ENCODE measurements at regions not wholly inside any gene's neighbourhood (a gene's known extent, or its start where the extent isn't known, plus 50 kb on each side); places are given as distances from the start of the nearest gene placed in this dataset.
A peak's percentile ranks its signal among the peaks of the same experiment; 100 is the strongest.

GRCh38 chr2:121961761-121962160, 206.3 kb downstream of the TSN start:
- no peak for DNase-seq (ENCODE audit: low read depth)

- no peak for DNase-seq (ENCODE audit: low read depth)
Measured at GRCh38 chr2:121965661-121966060, 210.2 kb downstream of the TSN start.

GRCh38 chr2:121966663-121967062, 211.2 kb downstream of the TSN start:
- no peak for DNase-seq (ENCODE audit: low read depth)

GRCh38 chr2:121969166-121969565, 213.7 kb downstream of the TSN start:
- no peak for DNase-seq (ENCODE audit: low read depth)

GRCh38 chr2:121969766-121970639, 214.6 kb downstream of the TSN start:
- DNase-seq (ENCODE audit: low read depth) = no peak

- no peak for DNase-seq (ENCODE audit: low read depth)
Measured at GRCh38 chr2:121972203-121972602, 216.8 kb downstream of the TSN start.

- DNase-seq (ENCODE audit: low read depth) = peak; percentile 58
Measured at GRCh38 chr2:121974897-121975661, 219.6 kb downstream of the TSN start.

- no peak for DNase-seq (ENCODE audit: low read depth)
Measured at GRCh38 chr2:121976926-121977325, 221.5 kb downstream of the TSN start.

- no peak for DNase-seq (ENCODE audit: low read depth)
Measured at GRCh38 chr2:121977326-121977725, 221.9 kb downstream of the TSN start.

GRCh38 chr2:121992700-121993099, 237.2 kb downstream of the TSN start:
- DNase-seq (ENCODE audit: low read depth) = no peak

- DNase-seq (ENCODE audit: low read depth) = no peak
Measured at GRCh38 chr2:121993682-121994081, 238.2 kb downstream of the TSN start.

- no peak for DNase-seq (ENCODE audit: low read depth)
Measured at GRCh38 chr2:121994238-121995206, 239.1 kb downstream of the TSN start.

GRCh38 chr2:121998751-121999150, 243.3 kb downstream of the TSN start:
- no peak for DNase-seq (ENCODE audit: low read depth)

- DNase-seq (ENCODE audit: low read depth) = no peak
Measured at GRCh38 chr2:121999264-121999663, 243.8 kb downstream of the TSN start.

- DNase-seq (ENCODE audit: low read depth) = no peak
Measured at GRCh38 chr2:122000556-122001340, 245.3 kb downstream of the TSN start.

- no peak for DNase-seq (ENCODE audit: low read depth)
Measured at GRCh38 chr2:122001441-122001874, 246.0 kb downstream of the TSN start.

GRCh38 chr2:122003196-122003940, 247.9 kb downstream of the TSN start:
- DNase-seq (ENCODE audit: low read depth) = no peak

- DNase-seq (ENCODE audit: low read depth) = no peak
Measured at GRCh38 chr2:122007126-122007525, 251.7 kb downstream of the TSN start.

- no peak for DNase-seq (ENCODE audit: low read depth)
Measured at GRCh38 chr2:122007577-122007976, 252.1 kb downstream of the TSN start.

- no peak for DNase-seq (ENCODE audit: low read depth)
Measured at GRCh38 chr2:122009561-122009960, 254.1 kb downstream of the TSN start.

All from LHCN-M2 (cell line).